ENCODE measurements at regions not wholly inside any gene's neighbourhood (a gene's known extent, or its start where the extent isn't known, plus 50 kb on each side); places are given as distances from the start of the nearest gene placed in this dataset.

DNA sequence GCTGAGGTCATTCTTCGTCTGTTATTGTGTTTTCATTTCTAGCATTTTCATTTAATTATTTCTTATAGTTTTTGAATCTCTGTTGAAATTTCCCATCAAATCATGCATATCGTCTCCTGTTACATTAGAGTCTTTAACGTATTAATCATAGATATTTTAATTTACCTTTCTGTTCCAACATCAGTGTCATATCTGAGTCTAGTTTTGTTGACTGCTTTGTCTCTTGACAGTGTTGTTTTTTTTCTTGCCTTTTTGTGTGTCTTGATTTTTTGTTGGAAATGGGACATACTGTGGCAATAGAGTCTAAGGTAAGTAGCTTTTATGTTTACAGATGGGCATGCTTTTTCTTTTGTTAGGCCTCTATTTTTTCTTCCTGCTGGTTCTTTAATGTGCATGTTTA lies 286.8 kb upstream of the THRB start:
- TF ChIP-seq, protein P1, sequence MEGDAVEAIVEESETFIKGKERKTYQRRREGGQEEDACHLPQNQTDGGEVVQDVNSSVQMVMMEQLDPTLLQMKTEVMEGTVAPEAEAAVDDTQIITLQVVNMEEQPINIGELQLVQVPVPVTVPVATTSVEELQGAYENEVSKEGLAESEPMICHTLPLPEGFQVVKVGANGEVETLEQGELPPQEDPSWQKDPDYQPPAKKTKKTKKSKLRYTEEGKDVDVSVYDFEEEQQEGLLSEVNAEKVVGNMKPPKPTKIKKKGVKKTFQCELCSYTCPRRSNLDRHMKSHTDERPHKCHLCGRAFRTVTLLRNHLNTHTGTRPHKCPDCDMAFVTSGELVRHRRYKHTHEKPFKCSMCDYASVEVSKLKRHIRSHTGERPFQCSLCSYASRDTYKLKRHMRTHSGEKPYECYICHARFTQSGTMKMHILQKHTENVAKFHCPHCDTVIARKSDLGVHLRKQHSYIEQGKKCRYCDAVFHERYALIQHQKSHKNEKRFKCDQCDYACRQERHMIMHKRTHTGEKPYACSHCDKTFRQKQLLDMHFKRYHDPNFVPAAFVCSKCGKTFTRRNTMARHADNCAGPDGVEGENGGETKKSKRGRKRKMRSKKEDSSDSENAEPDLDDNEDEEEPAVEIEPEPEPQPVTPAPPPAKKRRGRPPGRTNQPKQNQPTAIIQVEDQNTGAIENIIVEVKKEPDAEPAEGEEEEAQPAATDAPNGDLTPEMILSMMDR (IDR thresholded peaks at IDR 0.05) = no peak
- no peak for TF ChIP-seq POLR2A (IDR thresholded peaks at IDR 0.05)
